Inflammatory macrophage treated with lipopolysaccharide for 1 hour (primary cell): ENCODE measurements at regions not wholly inside any gene's neighbourhood (a gene's known extent, or its start where the extent isn't known, plus 50 kb on each side); places are given as distances from the start of the nearest gene placed in this dataset.
"Not testable (repeated sequence)": the region's sequence is repeated elsewhere in the genome, so short reads cannot be mapped to it uniquely, and the experiment has no call there.

ENCODE experiments used
- DNase-seq, 2 donors: peaks; one replicate each; pipeline ENCODE4 v3.0.0-alpha.2; 2020 to 2022

GRCh38 chr10:117754770-117755658 is 212.5 kb downstream of the EMX2 start:
- DNase-seq: no peak

DNA sequence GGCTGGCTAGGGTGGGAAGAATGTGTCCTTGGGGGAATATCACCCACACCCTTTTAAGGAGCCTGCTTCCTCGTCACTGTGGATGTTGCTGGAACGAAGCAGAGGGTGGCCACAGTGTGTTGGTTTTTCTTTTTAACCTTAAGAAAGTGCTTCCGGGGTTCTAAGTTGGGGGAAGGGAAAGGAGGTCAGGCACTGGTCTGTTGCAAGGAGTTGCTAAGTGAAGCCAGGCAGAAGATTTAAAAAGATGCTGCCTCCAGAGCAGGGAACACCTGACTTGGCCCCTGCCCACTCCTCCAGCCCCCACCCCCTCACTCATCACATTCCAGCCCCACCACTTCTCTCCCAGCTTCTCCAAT is 213.1 kb downstream of the EMX2 start:
- no peak for DNase-seq

DNA sequence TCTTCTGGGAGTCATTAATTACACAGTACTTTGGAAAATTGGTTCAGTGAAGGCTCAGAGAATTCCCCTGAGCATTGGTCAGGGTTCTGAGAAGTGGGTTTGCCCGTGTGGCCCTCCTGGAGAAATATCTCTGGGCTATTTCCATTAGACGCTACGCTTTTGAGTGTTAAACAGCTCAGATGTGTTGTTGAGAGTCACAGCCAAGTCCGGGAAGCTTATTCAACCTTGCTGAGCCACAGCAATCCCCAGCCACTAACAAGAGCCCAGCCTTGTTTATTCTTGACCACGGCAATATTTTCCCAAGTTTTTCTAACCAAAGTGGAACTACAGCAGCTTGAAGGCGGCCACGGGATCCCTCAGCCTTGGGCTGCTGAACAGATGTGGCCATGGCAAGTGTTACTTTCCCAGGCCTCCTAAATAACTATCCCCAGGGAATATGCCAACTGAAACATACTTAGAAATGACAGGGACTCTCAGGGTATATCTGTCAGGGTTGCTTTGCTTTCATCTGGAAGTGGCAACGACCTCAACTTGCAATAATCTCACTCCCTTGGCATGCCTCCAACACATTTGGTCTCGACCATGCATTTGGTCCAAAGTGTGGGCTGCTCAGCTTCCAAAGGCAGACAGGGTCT is 214.7 kb downstream of the EMX2 start:
- no peak for DNase-seq

- no peak for DNase-seq
These were observed 216.7 kb downstream of the EMX2 start for GRCh38 chr10:117759266-117759665.

- no peak for DNase-seq
These were observed 219.1 kb downstream of the EMX2 start for GRCh38 chr10:117761695-117762094.

DNA sequence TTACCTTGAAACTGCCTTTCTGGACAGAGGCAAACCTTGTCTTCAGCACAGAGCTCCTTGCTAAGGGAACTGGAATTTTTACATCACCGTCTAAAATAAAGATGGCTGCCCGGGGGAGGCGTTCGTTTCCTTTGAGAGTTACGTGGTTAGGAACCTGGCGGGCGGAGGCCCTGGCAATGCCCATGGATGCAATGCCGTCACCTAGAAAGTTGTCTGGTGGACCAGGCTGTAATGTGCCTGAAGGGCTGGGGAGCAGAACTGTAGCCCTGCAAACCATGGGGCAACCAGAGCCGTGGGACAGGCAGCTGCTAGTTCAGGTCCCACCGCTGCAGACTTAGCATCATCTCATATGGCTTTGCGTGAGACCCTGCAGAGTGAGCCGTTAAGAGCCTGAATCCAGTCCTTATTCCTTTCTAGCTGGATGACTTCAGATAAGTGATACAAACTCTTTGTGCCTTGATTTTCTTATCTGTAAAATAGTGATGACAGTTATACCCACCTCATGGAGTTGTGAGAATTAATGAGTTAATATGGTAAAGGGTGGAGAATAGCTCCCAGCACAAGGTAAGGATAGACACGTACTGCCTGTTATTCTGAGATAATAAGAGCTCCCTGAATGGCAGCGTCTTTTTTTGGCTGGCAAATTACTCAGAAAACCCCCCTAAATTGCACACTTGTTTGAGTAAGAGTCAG is 219.7 kb downstream of the EMX2 start:
- DNase-seq: no peak

DNA sequence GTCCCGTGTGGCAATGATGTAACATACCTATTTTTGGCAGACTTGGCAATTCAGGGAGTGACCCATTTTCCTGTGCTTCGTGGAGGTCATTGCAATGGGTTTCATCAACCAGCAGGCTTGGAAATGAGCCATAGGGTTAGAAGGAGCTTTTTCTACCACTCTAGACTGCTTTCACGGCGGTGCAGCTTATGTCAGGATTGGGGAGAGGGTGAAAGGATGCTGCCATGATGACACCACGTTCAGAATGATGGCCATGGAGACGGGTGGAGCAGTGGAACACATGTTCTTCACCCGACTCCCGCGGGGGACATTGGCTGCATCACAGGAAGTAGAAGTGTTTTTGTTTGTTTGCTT is 220.2 kb downstream of the EMX2 start:
- DNase-seq: no peak

DNA sequence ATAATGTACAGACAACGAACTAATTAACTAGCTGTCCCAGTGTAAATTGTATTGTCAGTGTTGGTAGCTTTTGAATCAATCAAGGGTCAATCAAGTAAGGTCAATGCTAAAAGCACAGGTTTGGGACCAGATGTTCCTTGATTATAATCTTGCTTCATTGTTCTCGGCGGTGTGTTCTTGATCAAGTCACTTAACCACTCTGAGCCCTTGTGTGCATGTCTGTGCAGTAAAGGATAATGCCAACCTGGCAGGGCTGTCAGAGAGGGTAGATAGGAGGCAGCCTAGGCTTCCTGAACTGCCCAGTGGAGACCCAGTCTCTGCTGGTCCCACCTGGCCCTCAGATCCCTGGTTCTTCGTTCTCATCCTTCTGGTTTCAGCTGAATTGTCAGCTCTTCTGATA is 221.0 kb downstream of the EMX2 start:
- DNase-seq: no peak

GRCh38 chr10:117768333-117769042 is 225.9 kb downstream of the EMX2 start:
- DNase-seq: no peak

DNA sequence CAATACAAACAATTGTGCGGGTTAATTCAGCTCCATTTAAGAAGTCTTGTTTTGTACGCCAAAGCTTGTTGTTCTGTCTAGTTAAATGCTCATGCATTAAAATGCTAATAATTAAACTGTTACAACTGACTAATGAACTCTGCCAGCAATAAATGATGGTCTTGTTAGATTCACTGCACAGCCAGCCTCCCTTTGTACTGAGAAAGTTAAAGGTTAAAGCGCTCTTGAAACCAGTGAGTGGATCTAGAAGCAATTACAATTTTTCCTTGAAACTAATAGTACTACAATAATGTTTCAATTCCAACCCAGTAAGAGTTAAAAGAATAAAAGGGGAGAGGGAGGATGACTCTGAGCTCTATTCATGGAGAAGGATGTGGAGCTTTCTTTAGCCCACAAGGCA is 233.0 kb downstream of the EMX2 start:
- DNase-seq: no peak

DNA sequence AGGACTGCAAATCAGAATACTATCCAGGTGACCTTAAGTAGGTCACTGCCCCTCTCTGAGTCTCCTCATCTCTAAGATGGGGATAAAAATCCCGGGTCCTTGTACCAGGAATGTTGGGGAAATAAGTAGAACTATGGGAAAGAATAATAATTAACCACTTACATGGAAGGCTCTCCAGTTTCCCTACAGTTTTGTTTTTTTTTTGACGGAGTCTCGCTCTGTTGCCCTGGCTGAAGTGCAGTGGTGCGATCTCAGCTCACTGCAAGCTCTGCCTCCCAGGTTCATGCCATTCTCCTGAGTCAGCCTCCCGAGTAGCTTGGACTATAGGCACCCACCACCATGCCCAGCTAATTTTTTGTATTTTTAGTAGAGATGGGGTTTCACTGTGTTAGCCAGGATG is 234.7 kb downstream of the EMX2 start:
- DNase-seq: not testable (repeated sequence)

- no peak for DNase-seq
These were observed 235.7 kb downstream of the EMX2 start for GRCh38 chr10:117778241-117778640.

- no peak for DNase-seq
These were observed 237.9 kb downstream of the EMX2 start for GRCh38 chr10:117780411-117780810.

DNA sequence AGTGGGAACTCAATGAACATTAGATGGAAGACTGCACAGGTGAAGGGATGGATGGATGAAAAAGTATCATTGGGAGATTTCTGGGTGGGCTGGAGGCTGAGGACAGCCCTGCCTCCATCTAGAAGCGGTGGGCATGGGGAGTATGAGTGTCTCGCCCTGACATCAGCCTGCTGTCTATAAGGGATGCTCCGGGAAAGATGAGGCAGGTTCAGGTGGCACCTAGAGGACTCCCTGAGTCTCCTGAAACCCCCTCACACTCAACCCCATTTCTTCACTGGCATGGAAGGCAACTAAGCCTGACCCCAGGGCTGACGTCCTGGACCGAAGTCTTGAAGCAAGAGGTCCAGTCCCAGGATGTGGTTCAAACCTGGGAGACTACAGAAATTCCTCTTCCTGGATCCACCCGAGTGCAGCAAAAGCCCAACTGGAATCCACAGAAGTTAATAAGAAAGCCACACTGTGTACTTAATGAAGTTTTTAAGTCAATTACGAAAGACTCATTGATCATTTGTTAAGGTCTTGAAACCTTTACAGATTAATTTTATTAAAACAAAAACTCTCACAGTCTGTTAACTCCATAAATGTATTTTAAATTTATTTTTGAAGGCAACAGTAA is 238.8 kb downstream of the EMX2 start:
- no peak for DNase-seq

GRCh38 chr10:117782276-117782675 is 239.7 kb downstream of the EMX2 start:
- no peak for DNase-seq

- no peak for DNase-seq
These were observed 241.3 kb downstream of the EMX2 start for GRCh38 chr10:117783698-117784395.

DNA sequence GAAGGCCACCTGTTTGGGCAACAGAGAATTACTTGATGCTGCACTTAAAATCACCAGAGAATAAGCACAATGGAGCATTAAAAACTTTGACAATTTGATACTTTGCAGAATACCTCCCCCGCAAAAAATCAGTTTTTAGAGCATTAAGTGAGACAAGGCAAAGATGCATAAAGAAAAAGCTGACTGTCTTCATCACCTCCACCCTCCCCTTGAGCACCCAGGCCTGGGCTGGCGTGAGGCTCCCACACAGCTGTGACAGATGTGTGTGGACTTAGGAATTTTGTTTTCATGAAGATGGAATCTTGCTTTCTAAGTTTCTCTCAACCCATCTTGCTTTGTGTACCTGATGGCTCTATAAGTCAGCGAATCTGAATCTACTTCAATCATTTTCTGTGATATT is 242.2 kb downstream of the EMX2 start:
- no peak for DNase-seq

GRCh38 chr10:117788911-117789310 is 246.4 kb downstream of the EMX2 start:
- DNase-seq: no peak

DNA sequence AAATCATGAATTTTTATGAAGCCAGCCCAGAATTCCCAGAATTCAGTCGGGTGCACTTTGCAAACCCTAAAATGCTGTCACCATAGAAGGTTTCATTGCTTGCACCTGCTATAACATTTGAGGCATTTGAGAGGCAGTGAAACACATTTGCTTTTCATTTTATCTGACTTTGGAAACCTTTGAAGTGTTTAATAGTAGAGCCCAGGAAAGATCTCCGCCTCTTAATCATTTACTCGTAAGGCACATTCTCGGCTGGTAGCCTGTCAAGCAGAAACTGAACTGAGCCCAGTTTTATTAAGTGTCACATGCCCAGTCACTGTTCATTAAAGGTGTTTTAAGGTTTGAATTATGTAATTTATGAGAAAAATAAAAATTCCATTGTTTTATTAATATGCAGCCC is 247.6 kb downstream of the EMX2 start:
- DNase-seq: no peak

DNA sequence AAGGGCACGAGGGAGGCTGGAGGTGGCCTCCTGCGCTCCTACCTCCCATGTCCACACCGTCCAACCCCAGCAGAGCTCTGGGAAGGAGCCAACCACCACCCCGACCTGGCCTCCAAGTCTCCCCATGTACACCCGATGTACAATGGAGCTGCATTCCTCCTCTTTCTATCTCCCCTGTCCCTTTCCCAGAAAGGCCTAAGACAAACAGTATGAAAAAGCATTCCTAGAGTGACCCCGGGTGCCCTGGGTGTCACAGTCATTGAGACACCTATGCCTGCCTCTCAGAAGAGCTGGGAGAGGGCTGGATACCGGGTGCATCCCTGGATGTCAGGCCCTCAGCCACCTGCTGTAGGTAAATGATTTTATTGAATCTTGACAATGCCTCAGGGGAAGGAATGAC is 248.1 kb downstream of the EMX2 start:
- DNase-seq: no peak

DNA sequence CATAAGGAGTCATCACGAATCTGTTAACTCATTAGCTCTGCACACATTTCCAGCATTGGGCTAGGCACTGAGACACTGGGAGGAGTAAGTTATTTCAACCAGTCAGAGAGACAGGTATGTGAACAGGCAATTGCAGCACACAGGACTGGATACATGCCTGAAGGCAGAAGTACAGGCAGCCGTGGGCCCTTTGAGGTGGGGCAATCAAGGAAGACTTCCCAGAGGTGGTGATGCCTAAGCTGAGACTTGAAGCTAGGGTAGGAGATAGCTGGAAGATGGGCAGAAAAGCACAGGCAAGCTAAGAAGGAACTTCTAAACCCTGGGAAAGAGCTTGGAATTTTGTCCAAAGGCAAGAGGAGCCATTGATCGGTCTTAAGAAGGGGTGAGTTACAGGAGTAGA is 249.7 kb downstream of the EMX2 start:
- no peak for DNase-seq

DNA sequence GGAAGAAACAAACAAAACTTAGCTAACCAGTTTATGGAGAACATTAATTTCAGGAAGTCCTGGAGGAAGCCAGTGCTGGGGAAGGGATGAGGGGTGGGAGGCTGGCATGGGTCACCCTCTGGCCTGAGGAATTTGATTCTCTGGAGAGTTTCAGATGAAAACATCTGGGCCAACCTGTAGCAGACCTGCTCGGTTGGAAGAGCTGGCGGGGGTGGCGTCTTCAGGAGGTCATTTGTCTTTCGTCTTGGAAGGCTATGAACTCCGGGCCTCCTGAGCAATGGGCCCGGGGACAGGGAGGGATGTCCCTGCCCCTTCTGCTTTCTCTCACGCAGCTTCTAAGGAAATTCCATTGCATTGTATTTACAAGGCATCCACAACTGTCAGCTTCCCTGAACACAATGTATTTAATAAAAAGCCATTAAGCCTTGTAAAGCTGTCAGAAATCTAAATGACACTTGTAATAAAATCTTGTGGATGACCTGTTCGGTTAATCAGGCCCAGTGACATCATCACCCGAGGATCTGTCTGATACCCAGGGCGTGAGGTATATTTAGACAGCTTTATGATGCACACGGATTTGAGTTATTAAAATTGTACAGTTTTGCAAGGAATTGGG is 250.5 kb downstream of the RAB11FIP2 start:
- DNase-seq: no peak
